ENCODE measurements at regions not wholly inside any gene's neighbourhood (a gene's known extent, or its start where the extent isn't known, plus 50 kb on each side); places are given as distances from the start of the nearest gene placed in this dataset.

- TF ChIP-seq, protein P1, sequence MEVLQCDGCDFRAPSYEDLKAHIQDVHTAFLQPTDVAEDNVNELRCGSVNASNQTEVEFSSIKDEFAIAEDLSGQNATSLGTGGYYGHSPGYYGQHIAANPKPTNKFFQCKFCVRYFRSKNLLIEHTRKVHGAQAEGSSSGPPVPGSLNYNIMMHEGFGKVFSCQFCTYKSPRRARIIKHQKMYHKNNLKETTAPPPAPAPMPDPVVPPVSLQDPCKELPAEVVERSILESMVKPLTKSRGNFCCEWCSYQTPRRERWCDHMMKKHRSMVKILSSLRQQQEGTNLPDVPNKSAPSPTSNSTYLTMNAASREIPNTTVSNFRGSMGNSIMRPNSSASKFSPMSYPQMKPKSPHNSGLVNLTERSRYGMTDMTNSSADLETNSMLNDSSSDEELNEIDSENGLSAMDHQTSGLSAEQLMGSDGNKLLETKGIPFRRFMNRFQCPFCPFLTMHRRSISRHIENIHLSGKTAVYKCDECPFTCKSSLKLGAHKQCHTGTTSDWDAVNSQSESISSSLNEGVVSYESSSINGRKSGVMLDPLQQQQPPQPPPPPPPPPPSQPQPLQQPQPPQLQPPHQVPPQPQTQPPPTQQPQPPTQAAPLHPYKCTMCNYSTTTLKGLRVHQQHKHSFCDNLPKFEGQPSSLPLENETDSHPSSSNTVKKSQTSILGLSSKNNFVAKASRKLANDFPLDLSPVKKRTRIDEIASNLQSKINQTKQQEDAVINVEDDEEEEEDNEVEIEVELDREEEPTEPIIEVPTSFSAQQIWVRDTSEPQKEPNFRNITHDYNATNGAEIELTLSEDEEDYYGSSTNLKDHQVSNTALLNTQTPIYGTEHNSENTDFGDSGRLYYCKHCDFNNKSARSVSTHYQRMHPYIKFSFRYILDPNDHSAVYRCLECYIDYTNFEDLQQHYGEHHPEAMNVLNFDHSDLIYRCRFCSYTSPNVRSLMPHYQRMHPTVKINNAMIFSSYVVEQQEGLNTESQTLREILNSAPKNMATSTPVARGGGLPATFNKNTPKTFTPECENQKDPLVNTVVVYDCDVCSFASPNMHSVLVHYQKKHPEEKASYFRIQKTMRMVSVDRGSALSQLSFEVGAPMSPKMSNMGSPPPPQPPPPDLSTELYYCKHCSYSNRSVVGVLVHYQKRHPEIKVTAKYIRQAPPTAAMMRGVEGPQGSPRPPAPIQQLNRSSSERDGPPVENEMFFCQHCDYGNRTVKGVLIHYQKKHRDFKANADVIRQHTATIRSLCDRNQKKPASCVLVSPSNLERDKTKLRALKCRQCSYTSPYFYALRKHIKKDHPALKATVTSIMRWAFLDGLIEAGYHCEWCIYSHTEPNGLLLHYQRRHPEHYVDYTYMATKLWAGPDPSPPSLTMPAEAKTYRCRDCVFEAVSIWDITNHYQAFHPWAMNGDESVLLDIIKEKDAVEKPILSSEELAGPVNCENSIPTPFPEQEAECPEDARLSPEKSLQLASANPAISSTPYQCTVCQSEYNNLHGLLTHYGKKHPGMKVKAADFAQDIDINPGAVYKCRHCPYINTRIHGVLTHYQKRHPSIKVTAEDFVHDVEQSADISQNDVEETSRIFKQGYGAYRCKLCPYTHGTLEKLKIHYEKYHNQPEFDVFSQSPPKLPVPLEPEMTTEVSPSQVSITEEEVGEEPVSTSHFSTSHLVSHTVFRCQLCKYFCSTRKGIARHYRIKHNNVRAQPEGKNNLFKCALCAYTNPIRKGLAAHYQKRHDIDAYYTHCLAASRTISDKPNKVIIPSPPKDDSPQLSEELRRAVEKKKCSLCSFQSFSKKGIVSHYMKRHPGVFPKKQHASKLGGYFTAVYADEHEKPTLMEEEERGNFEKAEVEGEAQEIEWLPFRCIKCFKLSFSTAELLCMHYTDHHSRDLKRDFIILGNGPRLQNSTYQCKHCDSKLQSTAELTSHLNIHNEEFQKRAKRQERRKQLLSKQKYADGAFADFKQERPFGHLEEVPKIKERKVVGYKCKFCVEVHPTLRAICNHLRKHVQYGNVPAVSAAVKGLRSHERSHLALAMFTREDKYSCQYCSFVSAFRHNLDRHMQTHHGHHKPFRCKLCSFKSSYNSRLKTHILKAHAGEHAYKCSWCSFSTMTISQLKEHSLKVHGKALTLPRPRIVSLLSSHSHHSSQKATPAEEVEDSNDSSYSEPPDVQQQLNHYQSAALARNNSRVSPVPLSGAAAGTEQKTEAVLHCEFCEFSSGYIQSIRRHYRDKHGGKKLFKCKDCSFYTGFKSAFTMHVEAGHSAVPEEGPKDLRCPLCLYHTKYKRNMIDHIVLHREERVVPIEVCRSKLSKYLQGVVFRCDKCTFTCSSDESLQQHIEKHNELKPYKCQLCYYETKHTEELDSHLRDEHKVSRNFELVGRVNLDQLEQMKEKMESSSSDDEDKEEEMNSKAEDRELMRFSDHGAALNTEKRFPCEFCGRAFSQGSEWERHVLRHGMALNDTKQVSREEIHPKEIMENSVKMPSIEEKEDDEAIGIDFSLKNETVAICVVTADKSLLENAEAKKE (CRISPR knock-in tag; IDR thresholded peaks at IDR 0.05): no peak
- TF ChIP-seq JUNB (IDR thresholded peaks at IDR 0.05; ENCODE audit: unreplicated experiment) (no peak), NANOG (IDR thresholded peaks at IDR 0.05; ENCODE audit: borderline replicate concordance) (no peak), CTCF (conservative IDR thresholded peaks at IDR 0.05; ENCODE audit: low read depth in 2 of 2) (no peak), EZH2phosphoT487 (IDR thresholded peaks at IDR 0.05; ENCODE audit: unreplicated experiment) (no peak), ZNF331 (CRISPR knock-in tag; IDR thresholded peaks at IDR 0.05; ENCODE audit: low read depth) (no peak), STAT1 (IDR thresholded peaks at IDR 0.05; ENCODE audit: unreplicated experiment) (no peak)
- TF ChIP-seq, protein P2, sequence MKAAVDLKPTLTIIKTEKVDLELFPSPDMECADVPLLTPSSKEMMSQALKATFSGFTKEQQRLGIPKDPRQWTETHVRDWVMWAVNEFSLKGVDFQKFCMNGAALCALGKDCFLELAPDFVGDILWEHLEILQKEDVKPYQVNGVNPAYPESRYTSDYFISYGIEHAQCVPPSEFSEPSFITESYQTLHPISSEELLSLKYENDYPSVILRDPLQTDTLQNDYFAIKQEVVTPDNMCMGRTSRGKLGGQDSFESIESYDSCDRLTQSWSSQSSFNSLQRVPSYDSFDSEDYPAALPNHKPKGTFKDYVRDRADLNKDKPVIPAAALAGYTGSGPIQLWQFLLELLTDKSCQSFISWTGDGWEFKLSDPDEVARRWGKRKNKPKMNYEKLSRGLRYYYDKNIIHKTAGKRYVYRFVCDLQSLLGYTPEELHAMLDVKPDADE (IDR thresholded peaks at IDR 0.05): no peak
Measured at GRCh38 chr16:22681554-22682291, 132.2 kb upstream of the HS3ST2 start (continued).
